Astrocyte of the hippocampus (primary cell): ENCODE measurements at regions not wholly inside any gene's neighbourhood (a gene's known extent, or its start where the extent isn't known, plus 50 kb on each side); places are given as distances from the start of the nearest gene placed in this dataset.
A peak's percentile ranks its signal among the peaks of the same experiment; 100 is the strongest.

Experiments used
- DNase-seq: peaks from one replicate; pipeline ENCODE4 v3.0.0; 2011; ENCODE audit warnings: low read depth, low spot score

GRCh38 chr2:181149056-181149455 is 168.7 kb downstream of the UBE2E3 start:
- no peak for DNase-seq

GRCh38 chr2:181152226-181152625 is 171.8 kb downstream of the UBE2E3 start:
- DNase-seq = no peak

GRCh38 chr2:181152701-181153100 is 172.3 kb downstream of the UBE2E3 start:
- DNase-seq = no peak

- DNase-seq = peak; percentile 56
Measured at GRCh38 chr2:181153886-181154285, 173.5 kb downstream of the UBE2E3 start.

- no peak for DNase-seq
Measured at GRCh38 chr2:181157326-181157725, 176.9 kb downstream of the UBE2E3 start.

- DNase-seq = no peak
Measured at GRCh38 chr2:181158427-181158826, 178.0 kb downstream of the UBE2E3 start.

GRCh38 chr2:181161615-181162014 is 181.2 kb downstream of the UBE2E3 start:
- DNase-seq = no peak

- no peak for DNase-seq
Measured at GRCh38 chr2:181163139-181163538, 182.7 kb downstream of the UBE2E3 start.

- DNase-seq = no peak
Measured at GRCh38 chr2:181163691-181164090, 183.3 kb downstream of the UBE2E3 start.

GRCh38 chr2:181164699-181165098 is 184.3 kb downstream of the UBE2E3 start:
- DNase-seq = no peak

GRCh38 chr2:181165199-181165868 is 184.9 kb downstream of the UBE2E3 start:
- DNase-seq = no peak

GRCh38 chr2:181169503-181169902 is 189.1 kb downstream of the UBE2E3 start:
- DNase-seq = no peak

- no peak for DNase-seq
Measured at GRCh38 chr2:181170256-181170655, 189.9 kb downstream of the UBE2E3 start.

- DNase-seq = no peak
Measured at GRCh38 chr2:181172676-181173075, 192.3 kb downstream of the UBE2E3 start.

- DNase-seq = no peak
Measured at GRCh38 chr2:181174611-181175580, 194.5 kb downstream of the UBE2E3 start.

GRCh38 chr2:181176540-181176939 is 196.1 kb downstream of the UBE2E3 start:
- no peak for DNase-seq

GRCh38 chr2:181177376-181177775 is 197.0 kb downstream of the UBE2E3 start:
- DNase-seq = peak; percentile 43

GRCh38 chr2:181178130-181178529 is 197.7 kb downstream of the UBE2E3 start:
- no peak for DNase-seq

GRCh38 chr2:181178823-181179412 is 198.5 kb downstream of the UBE2E3 start:
- no peak for DNase-seq

- DNase-seq = no peak
Measured at GRCh38 chr2:181183878-181184542, 203.6 kb downstream of the UBE2E3 start.

GRCh38 chr2:181185421-181185820 is 205.0 kb downstream of the UBE2E3 start:
- no peak for DNase-seq

- DNase-seq = no peak
Measured at GRCh38 chr2:181185948-181186347, 205.5 kb downstream of the UBE2E3 start.
